ENCODE measurements at regions not wholly inside any gene's neighbourhood (a gene's known extent, or its start where the extent isn't known, plus 50 kb on each side); places are given as distances from the start of the nearest gene placed in this dataset.

GRCh38 chrX:45879512-45879911 is 665.7 kb downstream of the ZNF674 start:
- no TSS peak for BruUV-seq (replicated peaks)
- CTCF ChIA-PET, result interaction anchor here (0.7 kb wide), 1 partner anchor 17 kb away, joined by 4 read pairs; no protein-coding TSS in a partner anchor

More at GRCh38 chrX:45879512-45879911, 665.7 kb downstream of the ZNF674 start:
- no peak overlapping the region for H2AK5ac ChIP-seq (ENCODE audit: low read depth, low read length)
- intact Hi-C loops (cut with micrococcal nuclease), result no loop called here
- no peak overlapping the region for H3K4ac ChIP-seq (ENCODE audit: low read depth, low read length)
- no peak overlapping the region for H3K14ac ChIP-seq (replicated peaks; ENCODE audit: low read depth, low read length)
- peaks cover 6% of the 10 kb centered on the region for H3K27me3 ChIP-seq (ENCODE audit: control insufficient read depth, insufficient read depth, low read length)
- POLR2A ChIA-PET (ENCODE audit: unreplicated experiment), result no interaction called here
- H3K18ac ChIP-seq (ENCODE audit: low read depth, low read length), result no peak overlapping the region
- H2BK5ac ChIP-seq (ENCODE audit: low read depth, low read length, poor library complexity, severe bottlenecking), result no peak overlapping the region
- in situ Hi-C loops (cut with MboI; ENCODE audit: low sequenced_read_pairs), result no loop called here
- no peak overlapping the region for H3K4me3 ChIP-seq (ENCODE audit: insufficient read depth, low read depth, low read length)
- ATAC-seq (ENCODE audit: low read depth), result no peak
- H4K91ac ChIP-seq (ENCODE audit: insufficient read depth, low read depth, low read length), result no peak overlapping the region
- H4K8ac ChIP-seq (ENCODE audit: low read depth in 2 of 2, low read length in 2 of 2), result no peak overlapping the region
- H3K36me3 ChIP-seq (ENCODE audit: control insufficient read depth, insufficient read depth, low read length), result no peaks in the 10 kb centered on the region
- TF ChIP-seq ELK1 (IDR thresholded peaks at IDR 0.05; ENCODE audit: borderline replicate concordance, low read depth, low read length) (no peak), RCOR1 (IDR thresholded peaks at IDR 0.05; ENCODE audit: insufficient replicate concordance, low read length) (no peak), RFX5 (IDR thresholded peaks at IDR 0.05; ENCODE audit: low read depth, low read length) (no peak), RAD21 (IDR thresholded peaks at IDR 0.05; ENCODE audit: low read length) (no peak), MXI1 (IDR thresholded peaks at IDR 0.05; ENCODE audit: borderline replicate concordance, low read depth, low read length) (no peak), POLR2A (IDR thresholded peaks at IDR 0.05; ENCODE audit: low read depth, low read length) (no peak), CHD1 (IDR thresholded peaks at IDR 0.05; ENCODE audit: low read depth, low read length) (no peak), NFE2L2 (IDR thresholded peaks at IDR 0.05; ENCODE audit: low read depth, low read length) (no peak), BHLHE40 (IDR thresholded peaks at IDR 0.05; ENCODE audit: low read depth, low read length) (no peak), SMC3 (IDR thresholded peaks at IDR 0.05; ENCODE audit: low read depth, low read length) (no peak), USF2 (IDR thresholded peaks at IDR 0.05; ENCODE audit: low read depth, low read length) (no peak), FOS (IDR thresholded peaks at IDR 0.05; ENCODE audit: low read depth, low read length) (no peak), MAZ (IDR thresholded peaks at IDR 0.05; ENCODE audit: borderline replicate concordance, low read depth, low read length) (no peak)
- no peak overlapping the region for H4K5ac ChIP-seq (ENCODE audit: low read depth, low read length)
- no peak overlapping the region for H3K27ac ChIP-seq (ENCODE audit: insufficient read depth, low read length)
- H3K4me2 ChIP-seq (ENCODE audit: low read depth, low read length), result no peak overlapping the region
- dilution Hi-C loops (cut with HindIII; ENCODE audit: low sequenced_read_pairs, unreplicated experiment), result no loop called here
- no peak overlapping the region for H2BK15ac ChIP-seq (ENCODE audit: low read depth, low read length)
- no CpG with 5 or more reads among the region's 3 CpGs for WGBS, 2 experiments (ENCODE audit: extremely low coverage in 2 of 2, insufficient read length in 1 of 2)
- H3K9me3 ChIP-seq (ENCODE audit: control insufficient read depth, insufficient read depth, low read length), result no peaks in the 10 kb centered on the region
- no peaks in the 10 kb centered on the region for H3K4me1 ChIP-seq (ENCODE audit: control insufficient read depth, insufficient read depth, low read length)
- H3K23ac ChIP-seq (ENCODE audit: low read depth, low read length), result no peak overlapping the region
- H3K9me1 ChIP-seq (ENCODE audit: insufficient read depth, low read length), result no peaks in the 10 kb centered on the region
- no peak overlapping the region for H3K9ac ChIP-seq (ENCODE audit: low read depth, low read length)
- no peak overlapping the region for H3K56ac ChIP-seq (ENCODE audit: extremely low read depth, insufficient read depth, low read length)
- no peak overlapping the region for H2AFZ ChIP-seq (replicated peaks; ENCODE audit: low read length, poor library complexity)
- H2BK120ac ChIP-seq (ENCODE audit: low read depth, low read length), result no peak overlapping the region
- H4K20me1 ChIP-seq (ENCODE audit: insufficient read depth, low read length), result no peaks in the 10 kb centered on the region
- no peak overlapping the region for H2AK9ac ChIP-seq (replicated peaks; ENCODE audit: low read depth, low read length, poor library complexity)
- H3K79me1 ChIP-seq (ENCODE audit: low read depth in 1 of 2, low read length in 2 of 2), result no peaks in the 10 kb centered on the region
- no peak overlapping the region for H2BK20ac ChIP-seq (ENCODE audit: low read depth, low read length)
- no peak for DNase-seq

Data from IMR-90 (cell line).